Activated CD8-positive, alpha-beta T cell treated with anti-CD3 and anti-CD28 coated beads for 36 hours (primary cell): ENCODE measurements at regions not wholly inside any gene's neighbourhood (a gene's known extent, or its start where the extent isn't known, plus 50 kb on each side); places are given as distances from the start of the nearest gene placed in this dataset.

Experiments used
- ATAC-seq: fragments of 200-7000 bp; cut with Tn5 transposase; one replicate; pipeline ENCODE4 v1.10.0; 2021; ENCODE audit warnings: mild to moderate bottlenecking, moderate library complexity
- CTCF ChIA-PET: fragments of 350-600 bp; sonication (Branson Sonifier 250); formaldehyde crosslinking; loops from one replicate; lab custom pipeline; 2021; ENCODE audit warnings: antibody characterized with exemption; lab: Charles Lee
- POLR2A ChIA-PET: fragments of 350-600 bp; sonication (Branson Sonifier 250); formaldehyde crosslinking; loops from one replicate; lab custom pipeline; 2021; ENCODE audit warnings: antibody characterized with exemption; lab: Charles Lee
- DNase-seq: peaks from one replicate; pipeline ENCODE4 v3.0.0-alpha.2; 2020
- H3K27ac Mint-ChIP-seq: one replicate; pipeline ENCODE4 v1.8.0; 2021; ENCODE audit warnings: mild to moderate bottlenecking, mixed read lengths
- H3K27me3 Mint-ChIP-seq: one replicate; pipeline ENCODE4 v1.8.0; 2021; ENCODE audit warnings: mixed read lengths
- H3K36me3 Mint-ChIP-seq: one replicate; pipeline ENCODE4 v1.8.0; 2021; ENCODE audit warnings: low read depth, mixed read lengths
- H3K4me1 Mint-ChIP-seq: one replicate; pipeline ENCODE4 v1.8.0; 2021; ENCODE audit warnings: low read depth, mixed read lengths
- H3K4me3 Mint-ChIP-seq: one replicate; pipeline ENCODE4 v1.8.0; 2021; ENCODE audit warnings: mild to moderate bottlenecking, moderate library complexity, mixed read lengths
- H3K9me3 Mint-ChIP-seq: one replicate; pipeline ENCODE4 v1.8.0; 2021; ENCODE audit warnings: mixed read lengths
- CTCF ChIP-seq: fragments of 200-600 bp; IDR thresholded peaks from one replicate; pipeline ENCODE4 v1.8.0; 2022; ENCODE audit warnings: antibody characterized with exemption, mild to moderate bottlenecking
- intact Hi-C: fragments of 100-400 bp; cut with micrococcal nuclease; formaldehyde crosslinking; loops from one replicate; pipeline ENCODE4 v1.10.0; 2022

- Mint-ChIP-seq H3K27ac (no peak overlapping the region), H3K36me3 (no peaks in the 10 kb centered on the region), H3K9me3 (no peaks in the 10 kb centered on the region), H3K27me3 (peaks cover 54% of the 10 kb centered on the region), H3K4me1 (no peaks in the 10 kb centered on the region), H3K4me3 (no peak overlapping the region)
- intact Hi-C loops: loop anchor here (5.0 kb wide), 2 partner anchors 73 to 203 kb away; no protein-coding TSS in a partner anchor
- POLR2A ChIA-PET: no interaction called here
- CTCF ChIA-PET: interaction anchor here (1.6 to 5.6 kb wide), 2 partner anchors 74 to 345 kb away, joined by 4 to 42 read pairs; partner anchors contain the start of gene PAX2
- DNase-seq: no peak
- ATAC-seq: no peak
- no peak for TF ChIP-seq CTCF
Measured at GRCh38 chr10:100669616-100670015, 75.8 kb upstream of the PAX2 start.

DNA sequence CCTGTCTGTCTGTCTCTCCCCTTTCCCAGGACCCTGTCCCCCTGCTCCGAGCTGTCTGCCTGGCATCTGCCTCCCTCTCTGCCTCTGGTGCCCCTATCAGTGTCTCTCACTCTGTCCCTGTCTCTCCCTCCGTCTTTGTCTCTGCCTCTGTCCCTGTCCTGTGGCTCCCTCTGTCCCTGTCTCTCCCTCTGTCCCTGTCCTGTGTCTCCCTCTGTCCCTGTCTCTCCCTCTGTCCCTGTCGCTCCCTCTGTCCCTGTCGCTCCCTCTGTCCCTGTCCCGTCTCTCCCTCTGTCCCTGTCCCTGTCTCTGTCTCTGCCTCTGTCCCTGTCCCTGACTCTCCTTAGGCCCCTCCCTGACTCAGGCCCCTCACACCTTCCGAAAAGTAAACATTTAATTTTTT lies 75.0 kb upstream of the PAX2 start:
- intact Hi-C loops: loop anchor here (5.0 kb wide), 2 partner anchors 72 to 202 kb away; no protein-coding TSS in a partner anchor

GRCh38 chr10:100670828-100671479 lies 74.4 kb upstream of the PAX2 start:
- no peaks in the 10 kb centered on the region for H3K36me3 Mint-ChIP-seq
- H3K27me3 Mint-ChIP-seq: peaks cover 59% of the 10 kb centered on the region
- ATAC-seq (peak; percentile 94), DNase-seq (peak; percentile 67)
- CTCF ChIA-PET: interaction anchor here (0.7 to 5.6 kb wide), 17 partner anchors 10 to 343 kb away, joined by 3 to 42 read pairs (median 4); partner anchors contain the start of gene PAX2
- peak; percentile 99 for TF ChIP-seq CTCF
- no peaks in the 10 kb centered on the region for H3K9me3 Mint-ChIP-seq
- H3K4me1 Mint-ChIP-seq: no peaks in the 10 kb centered on the region
- intact Hi-C loops: loop anchor here (5.0 kb wide), 2 partner anchors 71 to 201 kb away; no protein-coding TSS in a partner anchor
- H3K27ac Mint-ChIP-seq: no peak overlapping the region
- POLR2A ChIA-PET: no interaction called here
- H3K4me3 Mint-ChIP-seq: no peak overlapping the region

More for the DNA sequence above, 75.0 kb upstream of the PAX2 start:
- H3K4me1 Mint-ChIP-seq: no peaks in the 10 kb centered on the region
- H3K4me3 Mint-ChIP-seq: no peak overlapping the region
- CTCF ChIA-PET: interaction anchor here (0.7 to 5.6 kb wide), 12 partner anchors 10 to 344 kb away, joined by 3 to 42 read pairs (median 4); partner anchors contain the start of gene PAX2
- TF ChIP-seq CTCF: no peak
- H3K27ac Mint-ChIP-seq: no peak overlapping the region
- H3K36me3 Mint-ChIP-seq: no peaks in the 10 kb centered on the region
- POLR2A ChIA-PET: no interaction called here
- DNase-seq (no peak), ATAC-seq (no peak)
- peaks cover 54% of the 10 kb centered on the region for H3K27me3 Mint-ChIP-seq
- no peaks in the 10 kb centered on the region for H3K9me3 Mint-ChIP-seq

- Mint-ChIP-seq H3K9me3 (no peaks in the 10 kb centered on the region), H3K4me1 (no peaks in the 10 kb centered on the region), H3K4me3 (no peak overlapping the region), H3K27me3 (peaks cover 64% of the 10 kb centered on the region), H3K27ac (no peak overlapping the region), H3K36me3 (no peaks in the 10 kb centered on the region)
- intact Hi-C loops: loop anchor here (5.0 kb wide), 2 partner anchors 70 to 200 kb away; no protein-coding TSS in a partner anchor
- DNase-seq (no peak), ATAC-seq (no peak)
- POLR2A ChIA-PET: interaction anchor here (0.6 kb wide), 1 partner anchor 36 kb away, joined by 3 read pairs; no protein-coding TSS in a partner anchor
- no peak for TF ChIP-seq CTCF
- CTCF ChIA-PET: interaction anchor here (0.7 to 5.6 kb wide), 11 partner anchors 8 to 206 kb away, joined by 3 to 42 read pairs (median 4); partner anchors contain the start of gene PAX2
Measured at GRCh38 chr10:100672199-100672598, 73.2 kb upstream of the PAX2 start.
